Upper lobe of right lung (tissue), 1 donor: ENCODE measurements at regions not wholly inside any gene's neighbourhood (a gene's known extent, or its start where the extent isn't known, plus 50 kb on each side); places are given as distances from the start of the nearest gene placed in this dataset.

Experiments used
- ATAC-seq: fragments of 200-7000 bp; cut with Tn5 transposase; one replicate; pipeline ENCODE4 v1.9.1; 2020; ENCODE audit warnings: mild to moderate bottlenecking, moderate library complexity
- DNase-seq: peaks from one replicate; pipeline ENCODE4 v3.0.0-alpha.2; 2020
- H3K27ac ChIP-seq: fragments of 200-600 bp; one replicate; pipeline ENCODE4 v1.8.0; 2022
- H3K27me3 ChIP-seq: fragments of 200-600 bp; one replicate; pipeline ENCODE4 v1.8.0; 2022; ENCODE audit warnings: mild to moderate bottlenecking
- H3K36me3 ChIP-seq: fragments of 200-600 bp; one replicate; pipeline ENCODE4 v1.8.0; 2022
- H3K4me1 ChIP-seq: fragments of 200-600 bp; one replicate; pipeline ENCODE4 v1.8.0; 2022
- H3K4me3 ChIP-seq: fragments of 200-600 bp; one replicate; pipeline ENCODE4 v1.8.0; 2022; ENCODE audit warnings: mild to moderate bottlenecking
- H3K9me3 ChIP-seq: fragments of 200-600 bp; one replicate; pipeline ENCODE4 v1.8.0; 2022
- intact Hi-C: fragments of 100-400 bp; cut with DNase I; formaldehyde crosslinking; loops from one replicate; pipeline ENCODE4 v1.11.0; 2022
- TF ChIP-seq, protein P1 (sequence below): fragments of 200-600 bp; IDR thresholded peaks from one replicate; pipeline ENCODE4 v1.8.0; 2022; ENCODE audit warnings: antibody characterized with exemption
- donor health status: DM: no; HTN: yes; CAD: no; lungs with severe emphysema.

DNA sequence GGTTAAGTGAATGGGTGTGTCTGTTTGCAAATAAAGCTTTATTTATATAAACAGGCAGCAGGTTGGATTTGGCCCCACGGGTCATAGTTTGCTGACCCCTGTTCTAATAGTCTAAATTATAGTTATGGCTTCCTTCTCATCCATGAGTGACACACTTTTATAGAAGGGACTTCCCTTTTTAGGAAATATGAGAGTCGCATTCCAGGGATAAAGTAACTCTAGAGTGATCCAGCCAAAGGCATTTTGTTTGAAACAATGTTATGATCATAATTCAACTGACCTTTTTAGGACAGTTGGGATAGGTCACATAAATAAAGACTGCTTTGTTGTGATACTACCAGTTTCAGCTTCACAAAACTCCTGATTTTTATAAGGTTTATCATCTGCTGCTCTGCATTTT is 87.9 kb downstream of the ALX1 start:
- DNase-seq (no peak), ATAC-seq (no peak)
- Histone ChIP-seq H3K4me1 (no peaks in the 10 kb centered on the region), H3K27me3 (no peaks in the 10 kb centered on the region), H3K36me3 (no peaks in the 10 kb centered on the region), H3K27ac (no peak overlapping the region), H3K4me3 (no peak overlapping the region), H3K9me3 (no peaks in the 10 kb centered on the region)
- TF ChIP-seq, protein P1, sequence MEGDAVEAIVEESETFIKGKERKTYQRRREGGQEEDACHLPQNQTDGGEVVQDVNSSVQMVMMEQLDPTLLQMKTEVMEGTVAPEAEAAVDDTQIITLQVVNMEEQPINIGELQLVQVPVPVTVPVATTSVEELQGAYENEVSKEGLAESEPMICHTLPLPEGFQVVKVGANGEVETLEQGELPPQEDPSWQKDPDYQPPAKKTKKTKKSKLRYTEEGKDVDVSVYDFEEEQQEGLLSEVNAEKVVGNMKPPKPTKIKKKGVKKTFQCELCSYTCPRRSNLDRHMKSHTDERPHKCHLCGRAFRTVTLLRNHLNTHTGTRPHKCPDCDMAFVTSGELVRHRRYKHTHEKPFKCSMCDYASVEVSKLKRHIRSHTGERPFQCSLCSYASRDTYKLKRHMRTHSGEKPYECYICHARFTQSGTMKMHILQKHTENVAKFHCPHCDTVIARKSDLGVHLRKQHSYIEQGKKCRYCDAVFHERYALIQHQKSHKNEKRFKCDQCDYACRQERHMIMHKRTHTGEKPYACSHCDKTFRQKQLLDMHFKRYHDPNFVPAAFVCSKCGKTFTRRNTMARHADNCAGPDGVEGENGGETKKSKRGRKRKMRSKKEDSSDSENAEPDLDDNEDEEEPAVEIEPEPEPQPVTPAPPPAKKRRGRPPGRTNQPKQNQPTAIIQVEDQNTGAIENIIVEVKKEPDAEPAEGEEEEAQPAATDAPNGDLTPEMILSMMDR: no peak
- intact Hi-C loops: no loop called here

DNA sequence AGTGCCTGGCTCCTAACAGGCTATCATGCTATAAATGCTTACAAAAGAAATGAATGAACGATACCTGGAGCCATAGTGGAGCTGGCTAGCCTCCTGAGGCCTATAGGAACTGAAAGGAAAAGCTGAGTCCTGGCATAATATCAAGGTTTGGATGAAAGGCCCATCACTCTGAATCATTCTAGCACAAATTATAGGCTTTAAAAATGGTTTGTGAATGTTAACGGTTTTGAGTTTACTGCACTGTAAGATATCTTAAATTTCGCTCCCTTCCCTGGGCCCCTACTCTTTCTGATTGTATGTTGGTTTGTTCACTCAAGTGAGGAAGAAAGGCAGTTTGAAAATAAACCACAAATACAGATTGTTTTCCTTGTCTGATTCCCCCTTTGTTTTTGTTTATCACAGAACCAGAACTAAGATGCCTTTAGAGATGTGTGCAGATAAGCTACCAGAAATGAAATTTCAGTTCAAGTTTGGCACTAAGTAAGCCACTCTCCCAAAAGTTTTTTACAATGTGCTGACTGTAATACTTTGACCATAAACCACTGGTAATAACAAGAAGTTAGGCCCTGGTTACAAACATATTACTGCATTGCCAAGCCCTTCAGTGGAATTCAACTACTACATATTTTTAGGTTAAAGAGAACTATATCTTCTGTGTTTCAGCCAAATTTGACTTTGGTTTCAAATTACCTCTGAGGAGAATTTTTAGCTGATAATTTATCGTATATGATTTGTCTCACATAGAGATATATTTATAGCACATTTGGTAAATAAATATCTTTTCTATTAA is 89.5 kb downstream of the ALX1 start:
- Histone ChIP-seq H3K36me3 (no peaks in the 10 kb centered on the region), H3K9me3 (no peaks in the 10 kb centered on the region), H3K4me3 (no peak overlapping the region), H3K27ac (no peak overlapping the region), H3K27me3 (no peaks in the 10 kb centered on the region), H3K4me1 (no peaks in the 10 kb centered on the region)
- DNase-seq (no peak), ATAC-seq (no peak)
- TF ChIP-seq, protein P1: no peak
- intact Hi-C loops: no loop called here

DNA sequence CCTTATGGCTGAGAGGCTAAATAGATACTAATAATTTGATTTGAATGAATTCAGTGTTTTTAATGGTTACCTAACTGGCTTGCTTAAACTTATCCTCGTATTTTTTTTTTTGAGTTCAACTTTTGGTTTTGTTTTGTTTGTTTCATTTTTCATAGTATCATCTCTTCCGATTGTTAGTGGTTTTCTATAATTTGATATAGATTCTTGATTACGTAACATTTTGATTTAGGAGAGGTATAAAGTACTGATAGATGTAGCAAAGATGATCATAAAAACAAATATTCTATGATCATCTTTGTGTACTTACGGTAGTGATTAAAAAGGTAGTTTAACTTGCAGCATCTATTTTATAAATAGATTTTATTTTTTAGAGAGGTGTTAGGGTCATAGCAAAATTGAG is 93.0 kb downstream of the ALX1 start:
- intact Hi-C loops: no loop called here
- TF ChIP-seq, protein P1: no peak

DNA sequence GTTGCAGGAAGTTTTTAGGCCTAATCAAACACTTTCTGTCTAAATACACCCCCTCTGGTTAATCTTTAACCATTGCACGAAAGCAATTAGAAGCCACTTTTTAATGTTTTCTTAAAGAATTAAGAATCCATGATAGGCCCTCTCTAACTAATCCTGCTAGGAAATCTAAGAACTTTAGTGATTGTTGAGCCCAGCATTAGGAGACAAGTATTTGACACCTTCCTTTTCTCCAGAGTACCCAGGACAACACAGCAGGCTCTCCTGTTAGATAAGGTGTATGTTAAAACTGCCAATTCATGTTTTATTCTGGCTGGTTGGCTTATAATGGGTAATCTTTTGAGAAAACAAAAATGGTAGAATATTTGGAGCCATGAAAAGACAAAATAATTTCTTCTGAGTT is 95.0 kb downstream of the ALX1 start:
- Histone ChIP-seq H3K27me3 (no peaks in the 10 kb centered on the region), H3K9me3 (no peaks in the 10 kb centered on the region), H3K4me1 (no peaks in the 10 kb centered on the region), H3K36me3 (no peaks in the 10 kb centered on the region), H3K27ac (no peak overlapping the region), H3K4me3 (no peak overlapping the region)
- TF ChIP-seq, protein P1: no peak
- ATAC-seq: no peak
- intact Hi-C loops: no loop called here
- no peak for DNase-seq

More for the DNA sequence above, 93.0 kb downstream of the ALX1 start:
- ATAC-seq (no peak), DNase-seq (no peak)
- Histone ChIP-seq H3K36me3 (no peaks in the 10 kb centered on the region), H3K27ac (no peak overlapping the region), H3K4me1 (no peaks in the 10 kb centered on the region), H3K9me3 (no peaks in the 10 kb centered on the region), H3K4me3 (no peak overlapping the region), H3K27me3 (no peaks in the 10 kb centered on the region)

DNA sequence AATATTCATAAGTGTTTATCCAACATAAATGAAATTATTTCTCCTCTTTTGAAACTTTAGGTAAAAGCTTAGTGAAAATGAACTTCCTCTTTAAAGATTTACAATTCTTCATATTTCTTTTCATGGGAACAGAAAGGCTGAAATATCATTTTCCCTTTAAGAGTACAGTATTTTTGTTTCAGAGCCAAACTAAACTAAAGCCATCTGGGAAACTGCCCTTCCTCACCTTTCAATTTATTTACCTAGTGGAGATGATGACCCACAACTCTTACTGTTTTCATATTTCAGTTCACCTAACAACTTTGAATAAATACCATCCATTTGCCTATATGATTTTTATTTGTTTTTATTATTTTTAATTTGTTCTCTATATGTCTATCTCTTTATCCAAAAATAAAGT is 105.4 kb downstream of the ALX1 start:
- TF ChIP-seq, protein P1: no peak
- H3K4me1 ChIP-seq: no peaks in the 10 kb centered on the region
- H3K4me3 ChIP-seq: no peak overlapping the region
- no peak for DNase-seq
- peaks cover 5% of the 10 kb centered on the region for H3K27me3 ChIP-seq
- no peak overlapping the region for H3K27ac ChIP-seq
- H3K36me3 ChIP-seq: no peaks in the 10 kb centered on the region
- intact Hi-C loops: no loop called here
- no peaks in the 10 kb centered on the region for H3K9me3 ChIP-seq
- no peak for ATAC-seq
